K562 (cell line): ENCODE measurements at regions not wholly inside any gene's neighbourhood (a gene's known extent, or its start where the extent isn't known, plus 50 kb on each side); places are given as distances from the start of the nearest gene placed in this dataset.

Experiments used
- ATAC-seq: fragments of 200-7000 bp; cut with Tn5 transposase; 3 replicates; pipeline ENCODE4 v1.9.1; 2020; ENCODE audit warnings: moderate library complexity
- BruUV-seq: library from RNA; stranded (reverse); fragments of 400-500 nt; replicated peaks from 2 replicates; lab custom pipeline; 2021; lab: Mats Ljungman, UMichigan
- CTCF ChIA-PET: fragments of 300-600 bp; formaldehyde crosslinking; extraction: SDS; loops from one replicate; lab custom pipeline; 2021; ENCODE audit warnings: low intra/inter-chr PET ratio; lab: Yijun Ruan, JAX
- POLR2A ChIA-PET: fragments of 300-600, 350-650 bp; sonication (Branson Sonifier 250); formaldehyde crosslinking; extraction: SDS; loops from one replicate; lab custom pipeline; 2021; ENCODE audit warnings: antibody characterized with exemption, inconsistent platforms; lab: Yijun Ruan, JAX
- DNase-seq, 4 experiments: peaks; one replicate each; pipeline versions ENCODE4 v3.0.0 to v3.0.0-alpha.2; 2011 to 2018; ENCODE audit warnings: low spot score in 3 of 4, mixed read lengths in 3 of 4; ENCODE audit errors: extremely low read depth in 1 of 4
- FAIRE-seq: peaks from 2 replicates; lab custom pipeline; 2011; peaks lifted over from hg19 to GRCh38; lab: Jason Lieb, UNC
- H2AFZ ChIP-seq: 2 replicates; pipeline ENCODE4 v1.6.0; 2011; ENCODE audit warnings: low read depth, low read length, control low read depth, inconsistent platforms
- H3K27ac ChIP-seq: fragments of 200-600 bp; 3 replicates; pipeline ENCODE4 v1.8.0; 2011; ENCODE audit warnings: low read depth, mild to moderate bottlenecking, control low read depth, inconsistent platforms, low read length, moderate library complexity, mixed read lengths; ENCODE audit errors: extremely low read depth
- H3K27me3 ChIP-seq, 2 experiments: fragments of 300-600 bp in 1 of 2; 2 replicates in 1 of 2; 3 replicates in 1 of 2; pipeline versions ENCODE4 v1.6.0 to v1.8.0; 2011; ENCODE audit warnings: inconsistent platforms in 2 of 2, low read length in 2 of 2, mild to moderate bottlenecking in 1 of 2, mixed read lengths in 1 of 2, moderate library complexity in 1 of 2; ENCODE audit not compliant: control insufficient read depth in 2 of 2, insufficient read depth in 2 of 2
- H3K36me3 ChIP-seq: fragments of 300-600 bp; 3 replicates; pipeline ENCODE4 v1.8.0; 2011; ENCODE audit warnings: mild to moderate bottlenecking, low read length, inconsistent platforms; ENCODE audit not compliant: control insufficient read depth, insufficient read depth
- H3K4me1 ChIP-seq, 2 experiments: fragments of 200-600 bp in 1 of 2; replicated peaks in 1 of 2; 2 replicates in 1 of 2; 3 replicates in 1 of 2; pipeline versions ENCODE4 v1.5.1 to v1.8.0; 2011; ENCODE audit warnings: inconsistent platforms in 2 of 2, low read length in 2 of 2, mild to moderate bottlenecking in 1 of 2, mixed read lengths in 1 of 2, moderate library complexity in 1 of 2; ENCODE audit not compliant: control insufficient read depth in 2 of 2, insufficient read depth in 2 of 2
- H3K4me2 ChIP-seq: 2 replicates; pipeline ENCODE4 v1.6.1; 2011; ENCODE audit warnings: low read length, control low read depth, inconsistent platforms, mixed read lengths; ENCODE audit not compliant: insufficient read depth
- H3K4me3 ChIP-seq: fragments of 200-600 bp; sonication (generic), shearing (Covaris generic); 2 replicates; pipeline ENCODE4 v1.5.1; 2016; ENCODE audit warnings: control low read depth, inconsistent platforms
- H3K79me2 ChIP-seq: fragments of 200-600 bp; 3 replicates; pipeline ENCODE4 v1.8.0; 2011; ENCODE audit warnings: low read length, inconsistent platforms; ENCODE audit not compliant: control insufficient read depth, insufficient read depth
- H3K9ac ChIP-seq, 2 experiments: 2 replicates each; pipeline versions ENCODE4 v1.6.0 to v1.6.1; 2011; ENCODE audit warnings: low read depth in 2 of 2, low read length in 2 of 2, control low read depth in 1 of 2, inconsistent platforms in 1 of 2, mild to moderate bottlenecking in 1 of 2, mixed read lengths in 1 of 2; ENCODE audit not compliant: insufficient read depth in 1 of 2
- H3K9me1 ChIP-seq: one replicate; pipeline ENCODE4 v1.6.0; 2011; ENCODE audit warnings: inconsistent platforms, mild to moderate bottlenecking, low read length, moderate library complexity; ENCODE audit not compliant: control insufficient read depth, insufficient read depth
- H3K9me3 ChIP-seq: replicated peaks from 2 replicates; pipeline ENCODE4 v1.5.1; 2011; ENCODE audit warnings: low read depth, low read length, inconsistent platforms; ENCODE audit not compliant: control insufficient read depth, insufficient read depth
- H4K20me1 ChIP-seq: replicated peaks from 2 replicates; pipeline ENCODE4 v1.6.1; 2011; ENCODE audit warnings: low read length, inconsistent platforms, mixed read lengths; ENCODE audit not compliant: control insufficient read depth, insufficient read depth
- DEAF1 ChIP-seq: fragments of 450-650 bp; formaldehyde crosslinking; IDR thresholded peaks from 2 replicates; pipeline ENCODE4 v1.4.0; 2020; ENCODE audit warnings: mild to moderate bottlenecking, moderate library complexity
- RBM25 ChIP-seq: fragments of 200-400 bp; formaldehyde crosslinking; IDR thresholded peaks from 2 replicates; pipeline ENCODE4 v1.6.1; 2018; ENCODE audit warnings: low read length, low read depth, moderate library complexity; ENCODE audit not compliant: severe bottlenecking
- TRIM28 ChIP-seq: fragments of 450-650 bp; IDR thresholded peaks from 2 replicates; pipeline ENCODE4 v1.6.1; 2017
- ZEB2 ChIP-seq: fragments of 450-650 bp; IDR thresholded peaks from 2 replicates; pipeline ENCODE4 v1.6.1; 2016
- WGBS: fragments of 100-300 bp; shearing (Covaris generic); methylation state at CpG from one replicate; pipeline ENCODE4 v1.1.6; 2016; ENCODE audit warnings: low coverage, mixed read lengths; ENCODE audit not compliant: insufficient coverage; ENCODE audit errors: missing lambda C conversion rate; 5-methylcytosine and 5-hydroxymethylcytosine counted together
- in situ Hi-C: fragments of 300-500 bp; cut with MboI; formaldehyde crosslinking; loops from 4 replicates; pipeline ENCODE4 v1.15.0; 2018; ENCODE audit warnings: inconsistent platforms, mixed read lengths
- intact Hi-C: fragments of 100-400 bp; cut with micrococcal nuclease; formaldehyde crosslinking; loops from 2 replicates; pipeline ENCODE4 v1.14.2; 2022

GRCh38 chr3:106913111-106913698 lies 464.0 kb upstream of the CCDC54 start:
- FAIRE-seq: no peak
- POLR2A ChIA-PET: no interaction called here

GRCh38 chr3:106913966-106914365 lies 463.3 kb upstream of the CCDC54 start:
- Histone ChIP-seq H3K9me3 (no peaks in the 10 kb centered on the region), H3K9ac (no peak overlapping the region), H3K9me1 (no peaks in the 10 kb centered on the region), H3K4me2 (no peak overlapping the region), H3K27me3 (no peaks in the 10 kb centered on the region), H3K4me1 (no peaks in the 10 kb centered on the region), H2AFZ (no peak overlapping the region), H3K4me3 (no peak overlapping the region), H3K79me2 (no peaks in the 10 kb centered on the region), H4K20me1 (no peaks in the 10 kb centered on the region), H3K36me3 (no peaks in the 10 kb centered on the region), H3K27ac (no peak overlapping the region)
- DNase-seq: no peak
- no peak for TF ChIP-seq RBM25
- ATAC-seq: no peak
- 0% methylated on average over 4 of the region's 4 CpGs for WGBS
- in situ Hi-C loops: no loop called here
- ChIA-PET CTCF (no interaction called here), POLR2A (no interaction called here)
- intact Hi-C loops: no loop called here
- FAIRE-seq: no peak
- BruUV-seq: no TSS peak

More at GRCh38 chr3:106913111-106913698, 464.0 kb upstream of the CCDC54 start:
- CTCF ChIA-PET: no interaction called here
- H3K4me3 ChIP-seq: no peak overlapping the region
- intact Hi-C loops (no loop called here), in situ Hi-C loops (no loop called here)
- 0% methylated on average over 10 of the region's 14 CpGs for WGBS
- H3K9ac ChIP-seq: no peak overlapping the region
- ATAC-seq (no peak), DNase-seq (no peak)
- no peaks in the 10 kb centered on the region for H3K9me3 ChIP-seq
- H3K4me2 ChIP-seq: no peak overlapping the region
- no peaks in the 10 kb centered on the region for H3K79me2 ChIP-seq
- H2AFZ ChIP-seq: no peak overlapping the region
- no TSS peak for BruUV-seq
- no peaks in the 10 kb centered on the region for H3K36me3 ChIP-seq
- no peaks in the 10 kb centered on the region for H4K20me1 ChIP-seq
- no peaks in the 10 kb centered on the region for H3K4me1 ChIP-seq
- H3K27me3 ChIP-seq: no peaks in the 10 kb centered on the region
- no peak overlapping the region for H3K27ac ChIP-seq
- TF ChIP-seq TRIM28 (no peak), ZEB2 (no peak), DEAF1 (CRISPR knock-in tag) (no peak)
- H3K9me1 ChIP-seq: no peaks in the 10 kb centered on the region
